ENCODE measurements at regions not wholly inside any gene's neighbourhood (a gene's known extent, or its start where the extent isn't known, plus 50 kb on each side); places are given as distances from the start of the nearest gene placed in this dataset.

DNA sequence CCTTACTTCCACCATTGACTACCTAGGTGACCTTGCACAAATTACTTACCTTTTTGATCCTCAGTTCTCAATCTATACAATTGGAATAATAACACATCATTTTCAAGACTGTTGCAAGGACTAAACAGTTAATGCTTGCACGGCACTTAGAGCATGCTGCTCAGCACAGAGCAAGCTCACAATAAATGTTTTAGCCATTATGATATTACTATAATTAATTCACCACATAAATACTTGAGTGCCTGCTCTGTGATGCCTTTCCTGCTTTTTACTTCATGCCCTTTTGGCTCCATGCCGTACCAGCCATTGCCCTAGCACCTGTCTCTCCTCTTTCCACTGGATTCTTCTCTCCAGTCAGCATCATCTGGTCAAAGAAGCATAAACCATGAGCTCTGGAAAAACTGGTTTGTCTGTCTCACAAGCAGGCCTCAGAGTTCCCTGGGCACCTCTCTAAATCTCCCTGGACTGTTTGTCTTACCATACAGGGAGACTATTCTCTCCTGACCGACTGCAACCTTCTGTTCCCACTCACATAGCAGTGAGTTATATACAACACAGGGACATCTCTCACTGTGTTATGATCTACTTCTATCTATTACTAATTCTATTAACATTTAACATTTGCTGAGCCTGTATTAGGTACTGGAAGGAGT is 260.4 kb upstream of the ADRA1B start:
- no peak overlapping the region for H3K27ac ChIP-seq (replicated peaks)
- no peaks in the 10 kb centered on the region for H3K27me3 ChIP-seq (ENCODE audit: insufficient read depth, poor library complexity, severe bottlenecking)
- no peak for DNase-seq (ENCODE audit: low read depth in 1 of 2, low spot score in 1 of 2)
- no peak overlapping the region for H3K4me3 ChIP-seq (replicated peaks; ENCODE audit: insufficient read depth, low read length)
- TF ChIP-seq GABPA (IDR thresholded peaks at IDR 0.05; ENCODE audit: low read depth) (no peak), POLR2AphosphoS5 (IDR thresholded peaks at IDR 0.05; ENCODE audit: low read depth) (no peak), SPI1 (IDR thresholded peaks at IDR 0.05; ENCODE audit: borderline replicate concordance, low read depth) (no peak)
- TF ChIP-seq, protein P1, sequence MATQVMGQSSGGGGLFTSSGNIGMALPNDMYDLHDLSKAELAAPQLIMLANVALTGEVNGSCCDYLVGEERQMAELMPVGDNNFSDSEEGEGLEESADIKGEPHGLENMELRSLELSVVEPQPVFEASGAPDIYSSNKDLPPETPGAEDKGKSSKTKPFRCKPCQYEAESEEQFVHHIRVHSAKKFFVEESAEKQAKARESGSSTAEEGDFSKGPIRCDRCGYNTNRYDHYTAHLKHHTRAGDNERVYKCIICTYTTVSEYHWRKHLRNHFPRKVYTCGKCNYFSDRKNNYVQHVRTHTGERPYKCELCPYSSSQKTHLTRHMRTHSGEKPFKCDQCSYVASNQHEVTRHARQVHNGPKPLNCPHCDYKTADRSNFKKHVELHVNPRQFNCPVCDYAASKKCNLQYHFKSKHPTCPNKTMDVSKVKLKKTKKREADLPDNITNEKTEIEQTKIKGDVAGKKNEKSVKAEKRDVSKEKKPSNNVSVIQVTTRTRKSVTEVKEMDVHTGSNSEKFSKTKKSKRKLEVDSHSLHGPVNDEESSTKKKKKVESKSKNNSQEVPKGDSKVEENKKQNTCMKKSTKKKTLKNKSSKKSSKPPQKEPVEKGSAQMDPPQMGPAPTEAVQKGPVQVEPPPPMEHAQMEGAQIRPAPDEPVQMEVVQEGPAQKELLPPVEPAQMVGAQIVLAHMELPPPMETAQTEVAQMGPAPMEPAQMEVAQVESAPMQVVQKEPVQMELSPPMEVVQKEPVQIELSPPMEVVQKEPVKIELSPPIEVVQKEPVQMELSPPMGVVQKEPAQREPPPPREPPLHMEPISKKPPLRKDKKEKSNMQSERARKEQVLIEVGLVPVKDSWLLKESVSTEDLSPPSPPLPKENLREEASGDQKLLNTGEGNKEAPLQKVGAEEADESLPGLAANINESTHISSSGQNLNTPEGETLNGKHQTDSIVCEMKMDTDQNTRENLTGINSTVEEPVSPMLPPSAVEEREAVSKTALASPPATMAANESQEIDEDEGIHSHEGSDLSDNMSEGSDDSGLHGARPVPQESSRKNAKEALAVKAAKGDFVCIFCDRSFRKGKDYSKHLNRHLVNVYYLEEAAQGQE (IDR thresholded peaks at IDR 0.05; ENCODE audit: insufficient replicate concordance, low read depth): no peak
- TF ChIP-seq, protein P2, sequence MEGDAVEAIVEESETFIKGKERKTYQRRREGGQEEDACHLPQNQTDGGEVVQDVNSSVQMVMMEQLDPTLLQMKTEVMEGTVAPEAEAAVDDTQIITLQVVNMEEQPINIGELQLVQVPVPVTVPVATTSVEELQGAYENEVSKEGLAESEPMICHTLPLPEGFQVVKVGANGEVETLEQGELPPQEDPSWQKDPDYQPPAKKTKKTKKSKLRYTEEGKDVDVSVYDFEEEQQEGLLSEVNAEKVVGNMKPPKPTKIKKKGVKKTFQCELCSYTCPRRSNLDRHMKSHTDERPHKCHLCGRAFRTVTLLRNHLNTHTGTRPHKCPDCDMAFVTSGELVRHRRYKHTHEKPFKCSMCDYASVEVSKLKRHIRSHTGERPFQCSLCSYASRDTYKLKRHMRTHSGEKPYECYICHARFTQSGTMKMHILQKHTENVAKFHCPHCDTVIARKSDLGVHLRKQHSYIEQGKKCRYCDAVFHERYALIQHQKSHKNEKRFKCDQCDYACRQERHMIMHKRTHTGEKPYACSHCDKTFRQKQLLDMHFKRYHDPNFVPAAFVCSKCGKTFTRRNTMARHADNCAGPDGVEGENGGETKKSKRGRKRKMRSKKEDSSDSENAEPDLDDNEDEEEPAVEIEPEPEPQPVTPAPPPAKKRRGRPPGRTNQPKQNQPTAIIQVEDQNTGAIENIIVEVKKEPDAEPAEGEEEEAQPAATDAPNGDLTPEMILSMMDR (IDR thresholded peaks at IDR 0.05; ENCODE audit: insufficient read depth, low read length): no peak

DNA sequence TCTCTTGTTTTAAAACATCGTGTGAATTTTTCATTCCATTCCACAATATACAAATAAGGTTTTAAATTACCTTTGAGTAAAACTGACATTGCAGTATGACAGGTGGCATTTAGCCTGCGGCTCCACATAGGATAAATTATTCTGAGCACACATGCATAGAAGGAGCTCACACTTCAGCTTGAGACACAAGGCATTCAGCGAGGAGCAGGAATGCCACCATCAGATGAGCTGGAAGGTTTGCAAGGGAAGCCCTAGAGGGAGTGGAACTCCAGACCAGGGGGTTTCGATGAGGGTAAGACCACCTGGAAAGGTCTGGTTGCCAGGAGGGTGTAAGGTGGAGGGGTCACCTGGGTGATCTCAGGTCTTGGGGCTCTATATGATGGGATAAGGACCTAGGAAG is 259.0 kb upstream of the ADRA1B start:
- no peak for DNase-seq (ENCODE audit: low read depth in 1 of 2, low spot score in 1 of 2)
- TF ChIP-seq, protein P2 (IDR thresholded peaks at IDR 0.05; ENCODE audit: insufficient read depth, low read length): no peak
- no peak for TF ChIP-seq GABPA (IDR thresholded peaks at IDR 0.05; ENCODE audit: low read depth)
- no peak for TF ChIP-seq SPI1 (IDR thresholded peaks at IDR 0.05; ENCODE audit: borderline replicate concordance, low read depth)
- TF ChIP-seq POLR2AphosphoS5 (IDR thresholded peaks at IDR 0.05; ENCODE audit: low read depth): no peak
- TF ChIP-seq, protein P1 (IDR thresholded peaks at IDR 0.05; ENCODE audit: insufficient replicate concordance, low read depth): no peak
- Histone ChIP-seq H3K27me3 (ENCODE audit: insufficient read depth, poor library complexity, severe bottlenecking) (no peaks in the 10 kb centered on the region), H3K4me3 (replicated peaks; ENCODE audit: insufficient read depth, low read length) (no peak overlapping the region), H3K27ac (replicated peaks) (no peak overlapping the region)

DNA sequence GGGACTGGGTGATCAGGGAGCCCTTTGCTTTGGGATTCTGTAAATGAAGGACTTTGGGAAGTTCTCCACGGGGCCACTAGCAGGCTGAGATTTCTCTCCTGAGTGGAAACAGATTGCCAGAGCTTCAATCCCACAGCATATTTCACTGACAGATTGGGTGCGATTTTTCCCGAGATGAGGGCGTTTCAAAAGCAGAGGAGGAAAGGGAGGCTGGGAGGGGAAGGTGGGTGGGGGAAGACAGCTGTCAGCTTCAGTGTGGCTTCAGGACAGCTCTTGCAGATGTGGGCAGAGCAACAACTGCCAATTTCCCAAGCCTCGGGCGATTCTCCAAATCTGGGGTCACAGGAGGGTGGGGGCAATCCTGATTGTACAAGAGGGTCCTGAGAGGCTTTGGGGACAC is 258.5 kb upstream of the ADRA1B start:
- Histone ChIP-seq H3K27ac (replicated peaks) (no peak overlapping the region), H3K27me3 (ENCODE audit: insufficient read depth, poor library complexity, severe bottlenecking) (no peaks in the 10 kb centered on the region), H3K4me3 (replicated peaks; ENCODE audit: insufficient read depth, low read length) (no peak overlapping the region)
- no peak for DNase-seq (ENCODE audit: low read depth in 1 of 2, low spot score in 1 of 2)
- TF ChIP-seq SPI1 (IDR thresholded peaks at IDR 0.05; ENCODE audit: borderline replicate concordance, low read depth): no peak
- TF ChIP-seq, protein P2 (IDR thresholded peaks at IDR 0.05; ENCODE audit: insufficient read depth, low read length): no peak
- TF ChIP-seq GABPA (IDR thresholded peaks at IDR 0.05; ENCODE audit: low read depth): no peak
- TF ChIP-seq POLR2AphosphoS5 (IDR thresholded peaks at IDR 0.05; ENCODE audit: low read depth): no peak
- TF ChIP-seq, protein P1 (IDR thresholded peaks at IDR 0.05; ENCODE audit: insufficient replicate concordance, low read depth): no peak
